ENCODE measurements at regions not wholly inside any gene's neighbourhood (a gene's known extent, or its start where the extent isn't known, plus 50 kb on each side); places are given as distances from the start of the nearest gene placed in this dataset.

DNA sequence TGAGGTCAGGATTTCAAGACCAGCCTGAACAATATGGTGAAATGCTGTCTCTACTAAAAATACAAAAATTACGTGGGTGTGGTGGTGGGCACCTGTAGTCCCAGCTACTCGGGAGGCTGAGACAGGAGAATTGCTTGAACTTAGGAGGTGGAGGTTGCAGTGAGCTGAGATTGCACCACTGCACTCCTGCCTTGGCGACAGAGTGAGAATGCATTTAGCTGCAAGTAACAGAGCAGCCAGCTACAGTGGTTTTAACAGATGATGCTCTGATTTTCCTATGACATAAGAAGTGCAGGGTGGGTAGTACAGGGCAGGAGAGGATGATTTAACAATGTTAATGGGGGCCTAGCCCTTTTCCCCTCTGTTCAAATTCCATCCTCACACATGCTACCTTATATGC is 267.9 kb downstream of the RPLP1 start:
- no peak for DNase-seq

DNA sequence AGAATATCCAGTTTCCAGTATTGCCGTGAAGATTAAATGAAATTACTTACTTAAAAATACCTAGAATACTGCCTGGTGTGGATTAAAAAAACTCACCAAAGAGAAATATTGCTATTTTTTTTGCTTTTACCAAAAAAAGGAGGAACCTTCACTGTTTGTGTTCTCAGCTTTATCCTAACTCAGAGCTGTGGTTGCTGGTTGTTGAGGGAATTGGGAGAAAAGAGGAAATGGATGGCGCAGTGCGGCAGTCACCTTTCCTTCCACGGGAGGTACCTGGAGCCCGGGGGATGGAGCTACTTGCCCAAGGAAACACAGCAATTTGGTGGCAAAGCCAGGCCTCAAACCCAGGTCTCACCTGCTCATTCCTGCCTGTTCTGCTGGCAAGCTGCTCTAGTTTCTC is 270.3 kb downstream of the RPLP1 start:
- DNase-seq = no peak

DNA sequence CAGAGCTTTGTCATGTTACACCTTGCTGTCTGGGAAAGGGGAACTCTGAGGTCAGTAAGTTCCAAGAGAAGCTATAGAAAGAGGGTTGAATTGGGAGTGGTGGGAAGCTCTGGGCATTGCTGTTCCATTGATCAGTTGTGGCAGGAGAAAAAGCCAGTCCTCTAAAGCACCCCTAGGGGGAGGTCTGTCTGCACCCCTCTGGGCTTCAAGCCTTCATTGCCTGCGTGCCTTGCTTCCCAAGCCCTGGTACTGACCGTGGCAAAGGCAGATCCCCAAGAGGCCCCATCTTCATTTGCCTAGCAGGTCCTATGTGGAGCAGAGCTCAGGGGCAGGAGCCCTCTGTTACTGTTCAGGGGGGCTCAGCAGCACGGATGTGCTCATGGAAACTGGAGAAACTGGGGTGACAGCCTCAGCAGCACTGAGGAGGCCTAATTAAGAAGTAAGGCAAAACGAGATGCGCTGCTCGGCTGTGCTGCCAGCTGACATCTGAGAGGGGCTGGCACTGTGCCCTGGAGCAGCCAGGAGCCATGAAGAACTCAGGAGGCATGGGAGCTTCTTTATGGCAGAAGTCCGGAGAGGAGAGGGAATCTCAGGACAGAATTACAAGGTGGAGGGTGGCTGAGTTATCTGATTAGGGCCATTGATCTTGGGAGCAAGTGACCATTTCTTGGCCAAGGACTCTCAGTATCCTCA is 270.9 kb downstream of the RPLP1 start:
- DNase-seq = no peak

DNA sequence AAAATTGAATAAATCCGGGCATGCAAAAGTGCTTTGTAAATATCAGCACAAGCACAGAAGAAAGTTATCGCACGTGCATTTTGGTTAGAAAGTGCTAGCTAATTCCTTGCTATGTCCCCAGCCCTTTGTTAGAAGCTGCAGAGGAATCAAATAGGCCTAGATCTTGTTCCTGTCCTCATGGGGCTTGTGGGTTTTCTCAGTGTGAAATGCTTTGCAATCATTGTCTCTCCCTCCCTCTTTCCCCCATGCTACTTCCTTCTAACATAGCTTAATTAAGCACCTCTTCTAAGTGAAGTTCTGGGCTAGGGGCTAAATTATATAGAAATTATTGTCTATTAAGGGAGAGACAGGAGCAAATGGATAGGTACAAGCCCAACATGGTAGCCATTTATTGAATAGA is 271.7 kb downstream of the RPLP1 start:
- no peak for DNase-seq

DNA sequence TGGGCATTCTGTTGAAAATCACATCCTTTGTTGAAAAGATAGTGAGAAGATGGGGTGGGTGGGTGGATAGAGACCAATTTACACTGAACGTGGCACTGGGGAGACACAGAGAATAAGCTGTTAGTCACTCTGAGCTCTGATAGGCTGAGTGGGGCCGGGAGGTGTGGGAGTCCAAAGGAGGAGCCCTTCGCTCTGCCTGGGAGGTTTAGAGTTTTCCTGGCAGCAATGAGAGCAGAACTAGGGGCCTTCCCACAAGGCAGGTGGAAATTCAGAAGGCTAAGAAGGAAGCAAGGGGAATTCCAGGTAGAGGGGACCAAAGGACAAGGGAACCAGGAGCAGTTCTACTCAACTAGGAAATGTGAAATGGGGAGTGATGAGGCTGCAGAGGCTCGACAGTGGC is 272.7 kb downstream of the RPLP1 start:
- no peak for DNase-seq

DNA sequence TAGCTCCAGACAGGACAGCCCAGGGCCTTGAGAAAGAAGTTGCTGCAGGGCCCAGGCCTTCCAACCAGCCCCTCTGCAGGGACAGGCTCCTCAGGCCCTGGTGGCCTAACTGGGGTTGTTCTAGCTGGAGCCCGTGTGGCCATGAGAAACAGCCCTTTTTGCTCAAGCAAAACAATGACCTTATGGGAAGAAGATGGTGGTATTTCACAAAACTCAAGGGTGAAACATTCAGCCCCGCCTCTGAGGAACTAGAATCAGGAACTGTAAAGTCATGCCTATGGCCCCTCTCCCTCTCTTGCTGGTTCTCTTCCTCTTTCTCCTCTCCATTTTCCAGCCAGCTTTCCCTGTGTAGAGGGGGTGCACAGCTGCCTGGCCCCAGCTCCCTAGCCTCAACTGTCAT is 273.3 kb downstream of the RPLP1 start:
- DNase-seq = no peak

DNA sequence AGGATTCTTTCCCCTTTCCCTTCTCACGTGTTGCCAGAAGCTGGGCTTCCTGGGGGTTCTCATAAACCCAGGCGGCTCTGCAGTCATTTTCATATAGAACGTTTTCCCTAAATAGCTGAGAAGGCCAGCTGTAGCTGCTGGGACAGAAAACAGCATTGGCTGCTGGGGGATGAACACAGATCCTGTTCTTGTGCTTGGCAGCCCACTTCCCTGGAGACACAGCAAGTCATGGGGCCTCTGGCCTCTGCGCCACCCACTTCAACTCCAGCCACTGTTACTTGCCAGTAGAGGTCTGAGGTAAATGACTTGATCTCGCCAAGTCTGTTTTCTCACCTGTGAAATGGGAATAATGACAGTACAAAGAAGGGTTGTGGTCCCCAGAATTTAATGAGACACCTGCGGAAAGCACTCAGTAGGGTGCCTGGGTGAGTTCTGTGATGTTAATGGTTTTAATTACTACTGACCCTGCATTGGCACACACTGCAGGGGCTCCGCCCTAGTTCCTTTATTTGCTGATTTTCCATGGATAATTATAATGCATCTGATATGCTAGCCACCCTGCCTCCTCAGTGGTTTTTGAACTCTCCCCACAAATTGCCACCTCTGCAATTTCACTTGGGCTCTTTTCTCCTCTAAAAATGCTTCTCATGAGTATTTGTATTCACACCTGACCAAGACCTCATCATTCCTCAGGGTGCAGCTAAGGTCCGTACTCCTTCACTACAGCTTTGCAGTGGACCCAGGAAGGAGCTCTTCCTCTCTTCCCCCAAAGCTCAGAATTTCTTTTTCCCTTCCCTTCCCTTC is 274.7 kb downstream of the RPLP1 start:
- no peak for DNase-seq

DNA sequence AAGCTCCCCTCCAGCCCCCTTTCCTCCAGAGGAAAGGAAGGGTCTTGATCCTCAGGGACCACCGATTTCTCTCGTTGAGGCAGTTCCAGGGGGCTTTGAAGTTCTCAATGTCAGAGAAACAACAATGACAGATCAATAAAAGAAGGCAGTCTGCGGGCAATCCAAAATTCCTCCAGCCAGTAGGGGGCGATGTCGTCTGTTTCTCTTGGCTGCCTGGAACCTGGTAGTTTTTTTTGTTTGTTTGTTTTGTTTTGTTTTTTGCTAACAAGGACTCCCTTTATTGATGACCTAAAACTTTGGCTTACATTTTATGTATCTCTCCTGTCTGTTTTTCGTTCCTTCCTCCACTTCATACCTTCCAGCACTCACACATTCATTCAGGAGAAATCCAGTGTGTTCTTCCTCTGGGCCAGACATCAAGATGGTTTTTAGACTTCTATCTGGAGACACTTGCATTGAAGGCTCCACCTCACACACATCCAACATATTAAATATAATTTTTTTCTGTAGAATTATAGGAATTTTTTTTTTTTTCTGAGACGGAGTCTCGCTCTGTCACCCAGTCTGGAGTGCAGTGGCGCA is 276.6 kb downstream of the RPLP1 start:
- DNase-seq = no peak

DNA sequence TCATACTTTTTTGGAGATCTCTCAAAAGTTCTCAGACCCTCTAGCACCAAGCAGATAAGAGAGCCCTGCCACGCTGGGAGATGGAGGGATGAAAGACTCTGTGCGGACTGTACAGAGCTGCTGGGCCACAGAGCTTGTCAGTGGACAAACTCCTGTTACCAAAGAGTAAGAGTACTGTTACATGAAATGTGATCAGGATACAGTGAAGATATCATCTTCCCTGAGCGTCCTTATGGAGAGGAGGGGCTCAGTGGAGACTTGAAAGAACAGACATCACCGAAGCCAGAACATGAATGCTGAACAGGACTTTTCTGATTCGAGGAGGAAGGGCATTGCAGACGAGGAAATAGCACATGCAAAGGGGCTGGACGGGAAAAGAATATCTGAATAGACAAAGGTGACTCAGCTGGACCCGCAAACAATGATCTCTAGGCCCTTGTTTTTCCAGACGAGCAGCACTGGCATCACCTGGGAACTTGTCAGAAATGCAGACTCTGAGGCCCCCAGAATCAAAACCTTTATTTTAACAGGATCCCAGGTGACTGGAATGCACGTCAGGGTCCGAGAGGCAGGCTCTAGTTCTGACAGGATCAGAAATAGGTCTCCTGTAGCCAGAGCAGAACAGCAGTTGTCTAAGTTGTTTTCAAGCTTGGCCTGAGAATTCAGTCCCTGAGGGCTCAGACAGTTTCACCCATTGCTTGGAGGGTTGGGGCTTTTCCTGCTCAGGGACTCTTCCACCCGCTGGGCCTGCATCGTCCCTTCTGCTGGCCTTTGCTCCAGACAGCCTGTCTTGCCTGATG is 277.9 kb downstream of the RPLP1 start:
- no peak for DNase-seq

DNA sequence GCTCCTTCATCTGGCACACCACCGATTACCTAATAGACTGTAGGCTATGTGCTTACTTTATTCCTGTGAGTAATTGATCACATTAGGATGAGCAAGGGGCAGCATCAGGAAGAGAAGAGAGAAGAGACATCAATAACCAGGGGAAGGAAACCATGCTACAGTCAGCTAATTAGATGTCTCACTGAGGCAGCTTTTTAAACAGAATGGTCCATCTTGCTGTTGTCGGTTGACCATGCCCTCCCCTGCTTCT is 278.4 kb downstream of the RPLP1 start:
- no peak for DNase-seq

DNA sequence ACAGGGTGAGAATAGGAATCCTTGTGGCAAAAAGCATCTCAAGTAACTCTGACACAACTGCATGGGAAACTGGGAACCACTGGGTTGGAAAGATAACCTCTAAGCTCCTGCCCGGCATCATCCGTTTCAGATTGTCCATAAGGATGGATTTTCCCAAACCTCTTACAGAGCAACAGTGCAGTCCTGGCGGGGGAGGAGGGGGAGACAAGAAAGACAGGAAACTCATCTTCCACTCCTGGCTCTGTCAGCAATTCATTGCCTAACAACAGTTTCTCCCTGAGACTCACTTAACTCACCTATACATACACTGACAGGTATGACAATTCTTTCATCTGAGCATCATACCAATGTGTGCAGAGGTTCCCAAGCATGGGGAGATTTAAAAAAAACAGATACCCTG is 279.0 kb downstream of the RPLP1 start:
- DNase-seq = no peak

DNA sequence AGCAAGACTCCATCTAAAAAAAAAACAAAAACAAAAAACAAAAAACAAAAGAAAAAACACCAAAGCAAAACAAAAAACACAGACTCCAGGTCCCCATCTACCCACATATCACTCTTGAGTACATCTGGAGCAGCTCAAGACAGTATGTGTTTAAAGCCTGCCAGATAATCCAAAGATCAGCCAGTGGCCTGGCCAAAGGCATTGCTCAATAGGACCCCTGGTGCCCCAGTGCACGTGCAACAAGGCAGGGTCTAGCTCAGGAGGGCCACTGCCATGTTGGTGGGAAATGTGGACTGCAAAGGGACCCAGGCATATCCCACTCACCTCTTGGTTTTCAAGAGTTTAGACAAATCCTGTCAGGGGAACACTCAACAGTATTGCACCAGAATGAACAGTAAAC is 279.5 kb downstream of the RPLP1 start:
- no peak for DNase-seq

DNA sequence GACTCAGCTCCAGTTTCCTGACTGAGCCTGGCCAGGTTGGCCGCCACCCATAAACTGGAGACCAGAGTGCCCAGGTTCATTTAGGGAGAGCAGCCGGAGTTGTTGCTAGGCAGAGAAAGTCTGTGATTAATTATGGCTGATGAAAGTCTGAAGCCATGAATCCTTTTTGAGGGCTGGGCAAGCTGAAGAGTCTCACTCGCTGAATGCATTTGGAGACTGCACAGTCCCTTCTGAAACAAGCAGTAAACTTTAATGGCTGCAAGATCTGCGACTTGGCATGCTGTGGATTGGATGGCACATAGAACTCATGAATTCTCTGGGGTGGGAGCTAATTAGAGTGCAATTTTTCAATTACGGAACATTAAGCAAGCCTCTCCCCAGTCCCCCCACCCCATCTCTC is 282.1 kb downstream of the RPLP1 start:
- DNase-seq = no peak

DNA sequence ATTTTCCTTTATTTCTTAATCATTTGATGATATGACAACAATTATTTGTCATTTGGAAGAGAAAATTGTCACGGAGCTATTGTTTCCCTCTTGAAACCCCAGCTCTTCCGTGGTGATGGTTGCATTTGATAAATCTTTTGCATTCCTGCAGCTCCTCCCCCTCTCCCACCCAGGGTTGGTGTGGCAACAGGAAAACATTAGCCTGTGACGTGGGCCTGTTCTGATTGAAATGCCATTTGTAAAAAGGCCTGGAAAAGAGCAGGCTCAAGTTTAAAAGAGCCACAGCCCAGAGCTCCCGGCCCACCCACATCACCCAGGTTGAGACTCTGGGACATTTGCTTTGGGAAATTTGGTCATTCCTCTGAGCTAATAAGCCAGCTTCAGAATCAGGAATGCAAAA is 282.5 kb downstream of the RPLP1 start:
- DNase-seq = no peak

DNA sequence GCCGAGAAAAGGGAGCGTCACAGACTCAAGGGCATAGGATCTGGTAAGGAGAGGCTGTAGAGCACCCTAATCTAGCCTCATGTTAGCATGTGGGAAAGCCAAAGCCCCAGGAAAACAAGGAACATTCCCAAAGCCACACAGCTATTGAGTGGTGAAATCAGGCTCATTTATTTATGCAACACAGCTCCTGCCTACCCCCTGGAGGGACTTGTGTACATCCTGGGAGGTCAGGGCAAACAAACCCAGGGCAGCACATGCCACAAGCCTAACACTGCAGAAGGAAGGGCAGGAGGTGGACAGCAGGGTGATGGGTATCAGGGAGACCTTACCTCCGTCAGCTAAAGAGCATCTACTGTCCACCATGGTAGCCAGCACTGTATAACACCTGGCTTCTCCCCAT is 283.5 kb downstream of the RPLP1 start:
- no peak for DNase-seq

DNA sequence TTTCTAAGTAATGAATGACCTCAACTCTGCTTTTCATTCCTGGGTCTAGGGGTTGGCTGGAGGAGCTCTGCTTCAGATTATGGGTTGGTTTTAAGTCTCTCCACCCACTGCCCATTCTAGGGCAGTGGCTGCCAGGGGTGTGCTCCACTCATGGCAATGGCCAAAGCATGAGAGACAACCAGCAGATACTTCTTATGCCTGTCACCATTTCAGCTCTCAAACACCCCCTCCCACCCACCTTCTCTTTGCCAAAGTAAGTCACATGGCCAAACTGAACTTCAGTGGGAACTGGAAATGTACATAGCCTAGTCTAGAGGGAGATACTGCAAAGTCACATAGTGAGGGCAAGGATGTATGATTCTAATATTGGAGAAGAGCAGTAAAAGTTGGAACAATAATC is 285.3 kb downstream of the RPLP1 start:
- no peak for DNase-seq

DNA sequence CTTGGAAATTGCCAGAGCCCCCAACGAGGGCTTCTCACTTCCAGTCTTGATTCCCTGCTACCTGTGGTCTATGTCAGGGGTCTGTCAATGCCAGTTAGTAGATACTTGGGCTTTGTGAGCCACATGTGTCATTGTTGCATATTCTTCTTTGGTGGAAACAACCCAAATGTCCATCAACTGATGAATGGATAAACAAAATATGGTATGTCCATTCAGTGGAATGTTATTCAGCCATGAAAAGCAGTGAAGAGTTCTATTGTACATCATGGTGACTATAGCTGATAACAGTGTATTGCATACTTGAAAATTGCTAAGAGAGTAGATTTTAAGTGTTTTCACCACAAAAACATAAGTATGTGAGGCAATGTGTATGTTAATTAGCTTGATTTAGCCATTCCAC is 288.1 kb downstream of the RPLP1 start:
- DNase-seq = no peak

DNA sequence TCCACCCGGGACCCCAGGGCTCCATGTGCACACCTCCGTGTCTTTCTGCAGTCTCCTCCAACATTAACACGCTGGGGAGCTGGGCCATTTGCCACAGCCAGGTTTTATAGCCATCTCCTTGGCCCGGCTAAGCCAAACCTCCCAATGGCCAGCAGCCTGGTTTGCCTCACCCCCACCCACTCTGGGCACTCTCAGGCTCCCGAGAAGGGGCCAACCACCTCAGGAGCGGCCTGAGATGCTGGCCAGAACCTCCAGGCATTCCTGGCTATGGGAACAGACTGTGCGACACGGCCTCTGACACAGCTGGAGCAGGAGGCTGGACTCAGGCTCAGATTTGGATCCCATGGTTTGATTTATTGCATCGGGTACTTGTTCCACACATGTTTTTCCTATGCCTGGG is 289.7 kb downstream of the RPLP1 start:
- no peak for DNase-seq

DNA sequence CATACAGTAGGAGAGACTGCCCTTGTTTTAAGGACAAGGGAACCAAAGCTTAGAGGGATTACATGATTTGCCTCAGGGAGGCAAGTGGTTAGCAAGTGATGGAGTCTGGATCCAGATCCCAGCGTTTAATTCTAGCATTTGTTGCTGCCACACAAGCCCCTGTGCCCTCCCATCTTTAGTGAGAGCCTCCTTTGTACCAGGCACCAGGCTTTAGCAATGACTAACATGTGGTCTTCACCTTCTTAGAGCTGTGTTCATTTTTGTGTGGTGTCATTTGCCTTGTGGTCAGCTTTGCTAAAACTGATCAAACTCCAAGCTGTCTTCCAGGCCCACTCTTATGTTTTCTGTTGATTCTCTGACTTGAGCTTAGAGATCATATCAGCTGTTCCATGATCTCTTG is 290.5 kb downstream of the RPLP1 start:
- no peak for DNase-seq

DNA sequence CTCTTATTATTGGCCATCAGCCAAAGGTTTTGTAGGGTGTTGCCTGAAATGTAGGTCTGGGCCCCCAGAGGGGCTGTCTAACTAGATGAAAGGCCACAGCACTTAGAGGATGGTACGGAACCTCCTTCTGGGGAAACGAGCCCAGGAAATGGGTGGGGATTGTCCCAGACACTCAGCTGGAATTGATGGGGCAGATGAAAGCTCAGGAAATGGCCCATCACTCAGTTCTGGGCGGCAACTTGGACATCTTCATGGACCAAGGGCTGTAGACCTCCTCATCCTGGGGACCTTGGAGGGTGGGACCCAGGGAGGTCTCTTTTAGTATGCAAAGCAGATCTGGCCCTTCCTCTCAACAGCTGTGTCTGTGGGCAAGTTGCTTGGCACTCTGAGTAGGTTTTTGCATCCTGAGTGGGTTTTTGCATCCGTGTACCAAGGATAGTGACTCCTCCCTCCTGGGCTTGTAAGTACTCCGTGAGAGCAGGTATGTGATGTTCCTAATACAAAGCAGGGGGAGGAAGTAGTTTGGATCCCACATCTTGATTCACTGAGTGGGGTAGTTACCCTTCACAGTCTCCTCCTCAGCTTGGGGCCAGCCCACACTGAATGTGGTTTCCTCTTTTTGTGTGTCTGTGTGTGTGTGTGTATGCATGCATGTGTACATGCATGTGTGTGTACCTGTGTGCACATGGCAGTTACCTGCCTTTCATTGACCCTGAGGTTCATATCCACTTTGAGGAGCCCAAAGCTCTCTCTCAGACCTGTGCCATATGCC is 292.0 kb downstream of the RPLP1 start:
- DNase-seq = no peak

DNA sequence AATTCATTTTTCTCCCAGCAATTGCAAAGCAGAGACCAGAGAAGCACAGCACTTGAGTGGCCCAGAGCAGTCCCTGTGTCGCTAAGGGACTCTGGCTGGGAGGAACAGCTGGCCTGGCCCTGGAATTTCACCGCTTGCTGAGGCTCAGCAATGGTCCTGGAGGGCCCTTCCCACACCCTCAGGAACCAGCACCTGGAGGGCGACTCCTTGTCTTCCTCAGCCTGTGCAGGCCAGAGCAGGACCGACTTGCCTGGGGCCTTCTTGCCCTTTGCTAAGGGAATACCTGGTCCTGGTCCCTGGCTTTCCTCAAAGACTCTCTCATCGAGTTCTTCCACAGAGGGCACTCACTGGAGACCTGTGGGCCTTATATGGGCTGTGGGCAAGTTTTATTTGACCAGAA is 294.6 kb downstream of the RPLP1 start:
- DNase-seq = no peak

DNA sequence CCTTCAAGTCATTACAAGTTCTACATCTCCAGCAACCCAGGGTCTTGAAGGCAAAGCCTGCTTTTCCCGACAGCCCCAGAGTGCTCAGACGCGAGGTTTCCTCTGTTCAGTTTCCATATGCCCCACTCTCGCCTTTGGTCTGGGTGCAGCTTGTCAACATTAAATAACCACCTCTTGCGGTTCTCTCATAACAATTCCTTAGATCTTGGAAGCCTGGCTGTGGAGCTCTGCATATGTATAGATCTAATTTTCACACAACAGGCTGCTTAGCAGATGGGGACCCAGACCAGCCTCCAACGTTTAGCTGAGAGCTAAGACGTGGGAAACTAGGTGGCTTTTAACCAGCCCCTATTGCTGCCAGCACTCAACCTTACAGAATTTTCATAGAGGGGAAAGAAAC is 295.5 kb downstream of the RPLP1 start:
- DNase-seq = no peak

DNA sequence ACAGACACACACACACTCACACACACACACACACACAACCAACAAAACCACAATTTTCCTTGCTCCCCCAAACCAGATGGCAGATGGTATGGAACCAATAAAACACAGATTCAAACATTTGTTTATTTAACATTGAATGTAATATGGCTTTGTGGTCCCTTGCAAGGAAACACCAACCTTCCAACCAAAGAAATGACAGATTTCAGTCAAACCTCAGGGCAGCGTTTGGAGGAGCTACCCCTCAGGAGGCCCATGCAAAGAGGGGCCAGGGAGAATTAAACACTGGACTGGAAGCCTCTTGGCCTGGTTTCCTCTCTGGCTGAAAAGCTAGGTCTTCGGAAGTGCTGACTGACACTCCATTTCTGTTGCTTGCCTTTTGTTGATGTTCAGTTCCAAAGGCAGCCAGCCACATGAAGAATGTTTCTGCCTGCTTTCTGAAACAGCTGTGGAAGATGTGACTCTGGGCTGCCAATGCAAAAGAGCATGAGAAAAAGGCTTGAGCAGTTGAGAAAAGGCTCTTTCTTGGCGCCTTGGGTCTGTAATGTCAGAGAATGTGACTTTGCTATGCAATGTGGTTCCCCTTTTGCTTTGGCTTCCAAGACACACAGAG is 296.1 kb downstream of the RPLP1 start:
- no peak for DNase-seq

Measured in NCI-H2029 treated with DMSO at 0.1 percent for 48 hours (cell line).